Mesenchymal stem cell (in vitro differentiated cells and primary cell): ENCODE measurements at regions not wholly inside any gene's neighbourhood (a gene's known extent, or its start where the extent isn't known, plus 50 kb on each side); places are given as distances from the start of the nearest gene placed in this dataset.

Source experiments
- DNase-seq: peaks from one replicate; pipeline ENCODE4 v3.0.0-alpha.2; 2013
- H2AFZ ChIP-seq: one replicate; pipeline ENCODE4 v1.6.1; 2013; ENCODE audit warnings: low read depth, mild to moderate bottlenecking, control low read depth, inconsistent platforms, low read length, moderate library complexity
- H2AK5ac ChIP-seq: 2 replicates; pipeline ENCODE4 v1.6.1; 2013; ENCODE audit warnings: low read length, moderate library complexity, mild to moderate bottlenecking, inconsistent platforms; ENCODE audit not compliant: severe bottlenecking
- H2BK120ac ChIP-seq: one replicate; pipeline ENCODE4 v1.6.1; 2013; ENCODE audit warnings: low read depth, mild to moderate bottlenecking, inconsistent platforms, low read length, moderate library complexity
- H2BK12ac ChIP-seq, 2 experiments: one replicate each; pipeline ENCODE4 v1.6.1; 2013; ENCODE audit warnings: inconsistent platforms in 2 of 2, low read length in 2 of 2, mild to moderate bottlenecking in 2 of 2, moderate library complexity in 2 of 2, control low read depth in 1 of 2
- H2BK15ac ChIP-seq: one replicate; pipeline ENCODE4 v1.6.1; 2013; ENCODE audit warnings: mild to moderate bottlenecking, low read depth, inconsistent platforms; ENCODE audit not compliant: poor library complexity, severe bottlenecking
- H2BK5ac ChIP-seq: 2 replicates; pipeline ENCODE4 v1.6.1; 2013; ENCODE audit warnings: low read depth, mild to moderate bottlenecking, low read length, control low read depth, inconsistent platforms; ENCODE audit not compliant: poor library complexity, severe bottlenecking
- H3K14ac ChIP-seq, 2 experiments: one replicate each; pipeline ENCODE4 v1.6.1; 2013; ENCODE audit warnings: inconsistent platforms in 2 of 2, low read length in 2 of 2, control low read depth in 1 of 2, mild to moderate bottlenecking in 1 of 2, moderate library complexity in 1 of 2
- H3K18ac ChIP-seq, 2 experiments: one replicate each; pipeline ENCODE4 v1.6.1; 2013; ENCODE audit warnings: inconsistent platforms in 2 of 2, low read length in 2 of 2, control low read depth in 1 of 2, low read depth in 1 of 2, mild to moderate bottlenecking in 1 of 2
- H3K23ac ChIP-seq, 2 experiments: one replicate each; pipeline ENCODE4 v1.6.1; 2013; ENCODE audit warnings: inconsistent platforms in 2 of 2, low read length in 2 of 2, mild to moderate bottlenecking in 2 of 2, moderate library complexity in 2 of 2, control low read depth in 1 of 2
- H3K27ac ChIP-seq: 2 replicates; pipeline ENCODE4 v1.5.1; 2013; ENCODE audit warnings: mild to moderate bottlenecking, moderate library complexity, low read length, control low read depth, inconsistent platforms; ENCODE audit not compliant: poor library complexity, severe bottlenecking
- H3K27me3 ChIP-seq, 2 experiments: 2 replicates each; pipeline versions ENCODE4 v1.6.1 to v1.7.0; 2013; ENCODE audit warnings: low read length in 2 of 2, mild to moderate bottlenecking in 2 of 2, moderate library complexity in 2 of 2, control low read depth in 1 of 2, inconsistent platforms in 1 of 2; ENCODE audit not compliant: control insufficient read depth in 1 of 2, insufficient read depth in 1 of 2
- H3K36me3 ChIP-seq, 2 experiments: 2 replicates each; pipeline versions ENCODE4 v1.6.1 to v1.7.0; 2013; ENCODE audit warnings: low read length in 2 of 2, control low read depth in 1 of 2, inconsistent platforms in 1 of 2, low read depth in 1 of 2, mild to moderate bottlenecking in 1 of 2; ENCODE audit not compliant: insufficient read depth in 2 of 2, control insufficient read depth in 1 of 2
- H3K4ac ChIP-seq, 2 experiments: one replicate each; pipeline ENCODE4 v1.6.1; 2013; ENCODE audit warnings: inconsistent platforms in 2 of 2, low read length in 2 of 2, mild to moderate bottlenecking in 2 of 2, moderate library complexity in 2 of 2, control low read depth in 1 of 2, low read depth in 1 of 2
- H3K4me1 ChIP-seq: 2 replicates; pipeline ENCODE4 v1.6.1; 2013; ENCODE audit warnings: low read depth, low read length, control low read depth; ENCODE audit not compliant: control insufficient read depth, insufficient read depth
- H3K4me2 ChIP-seq: 2 replicates; pipeline ENCODE4 v1.6.1; 2013; ENCODE audit warnings: low read length, mild to moderate bottlenecking, inconsistent platforms; ENCODE audit not compliant: poor library complexity, severe bottlenecking
- H3K4me3 ChIP-seq, 2 experiments: 2 replicates each; pipeline versions ENCODE4 v1.5.1 to v1.7.0; 2013; ENCODE audit warnings: low read length in 2 of 2, mild to moderate bottlenecking in 2 of 2, control low read depth in 1 of 2, low read depth in 1 of 2; ENCODE audit not compliant: insufficient read depth in 1 of 2
- H3K79me1 ChIP-seq: replicated peaks from 2 replicates; pipeline ENCODE4 v1.6.1; 2013; ENCODE audit warnings: mild to moderate bottlenecking, control low read depth, low read length, inconsistent platforms; ENCODE audit not compliant: poor library complexity, severe bottlenecking
- H3K9ac ChIP-seq: 2 replicates; pipeline ENCODE4 v1.7.0; 2013; ENCODE audit warnings: mild to moderate bottlenecking, low read length, moderate library complexity
- H3K9me3 ChIP-seq: 2 replicates; pipeline ENCODE4 v1.7.0; 2013; ENCODE audit warnings: mild to moderate bottlenecking, low read length; ENCODE audit not compliant: control insufficient read depth
- H4K8ac ChIP-seq: one replicate; pipeline ENCODE4 v1.6.1; 2013; ENCODE audit warnings: inconsistent platforms, mild to moderate bottlenecking, low read length, moderate library complexity
- H4K91ac ChIP-seq: one replicate; pipeline ENCODE4 v1.6.1; 2013; ENCODE audit warnings: mild to moderate bottlenecking, low read length, inconsistent platforms
- WGBS: methylation state at CpG from one replicate; pipeline ENCODE4 v1.1.7; 2013; ENCODE audit warnings: mixed read lengths; 5-methylcytosine and 5-hydroxymethylcytosine counted together

DNA sequence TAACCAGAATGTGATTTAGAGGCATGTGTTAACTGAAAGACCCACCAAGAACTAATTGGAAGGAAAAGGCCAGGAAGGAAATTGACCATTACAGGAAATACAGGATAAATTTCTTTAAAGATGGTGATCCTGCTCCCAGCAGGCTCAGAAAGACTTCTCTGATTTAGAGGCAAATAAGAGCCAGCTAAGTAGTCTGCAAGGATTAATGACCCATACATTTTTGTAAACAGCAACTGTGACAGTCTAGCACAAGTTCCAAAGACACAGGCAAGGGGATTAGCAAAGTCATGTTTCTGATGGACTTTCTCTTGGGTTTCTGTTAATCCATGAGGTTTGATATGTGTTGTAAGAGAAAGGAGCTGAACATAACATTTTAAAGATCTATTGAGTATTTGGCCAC, 425.0 kb downstream of the HTR7 start:
- Histone ChIP-seq H4K8ac (no peak overlapping the region), H3K79me1 (no peaks in the 10 kb centered on the region), H2BK12ac (no peak overlapping the region), H3K14ac (no peak overlapping the region), H2AK5ac (no peak overlapping the region), H3K27me3 (no peaks in the 10 kb centered on the region), H3K4me1 (no peaks in the 10 kb centered on the region), H2AFZ (no peak overlapping the region), H3K9ac (no peak overlapping the region), H3K4me3 (no peak overlapping the region), H3K27ac (no peak overlapping the region), H3K4me2 (no peak overlapping the region), H2BK5ac (no peak overlapping the region), H3K18ac (no peak overlapping the region), H4K91ac (no peak overlapping the region), H2BK15ac (no peak overlapping the region), H2BK120ac (no peak overlapping the region), H3K23ac (no peak overlapping the region), H3K36me3 (no peaks in the 10 kb centered on the region), H3K9me3 (no peaks in the 10 kb centered on the region), H3K4ac (no peak overlapping the region)
- no peak for DNase-seq

DNA sequence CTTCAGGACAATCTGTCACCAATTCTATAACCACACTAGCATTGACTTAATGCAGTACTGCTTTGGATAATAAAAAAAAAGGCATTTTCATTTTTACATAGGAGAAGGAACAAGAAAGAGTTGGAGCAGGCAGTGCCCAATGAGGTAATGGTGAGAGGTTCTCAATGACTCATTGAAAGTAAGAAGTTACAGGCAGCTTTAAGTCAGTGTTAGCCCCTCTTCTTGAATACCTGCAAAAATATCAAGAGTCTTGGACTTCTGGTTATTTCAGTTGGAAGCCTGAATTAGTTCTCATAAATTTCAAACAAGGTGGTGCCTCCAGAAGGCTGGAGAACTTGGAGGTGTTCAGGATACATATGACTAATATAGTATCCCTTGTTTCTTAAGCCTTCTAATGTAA, 422.5 kb downstream of the HTR7 start:
- Histone ChIP-seq H3K36me3 (no peaks in the 10 kb centered on the region), H3K27me3 (no peaks in the 10 kb centered on the region), H3K23ac (no peak overlapping the region), H4K91ac (no peak overlapping the region), H2AFZ (no peak overlapping the region), H3K9me3 (no peaks in the 10 kb centered on the region), H2AK5ac (no peak overlapping the region), H3K4me1 (no peaks in the 10 kb centered on the region), H3K14ac (no peak overlapping the region), H3K9ac (no peak overlapping the region), H3K4ac (no peak overlapping the region), H3K27ac (no peak overlapping the region), H2BK5ac (no peak overlapping the region), H3K4me2 (no peak overlapping the region), H2BK15ac (no peak overlapping the region), H3K4me3 (no peak overlapping the region), H2BK12ac (no peak overlapping the region), H4K8ac (no peak overlapping the region), H3K18ac (no peak overlapping the region), H2BK120ac (no peak overlapping the region), H3K79me1 (no peaks in the 10 kb centered on the region)
- no peak for DNase-seq

GRCh38 chr10:90437452-90437851, 420.4 kb downstream of the HTR7 start:
- Histone ChIP-seq H2AK5ac (no peak overlapping the region), H3K4ac (no peak overlapping the region), H3K4me2 (no peak overlapping the region), H3K36me3 (no peaks in the 10 kb centered on the region), H2BK12ac (no peak overlapping the region), H3K9me3 (peaks cover 6% of the 10 kb centered on the region), H4K8ac (no peak overlapping the region), H3K79me1 (no peaks in the 10 kb centered on the region), H3K4me3 (no peak overlapping the region), H2BK15ac (no peak overlapping the region), H2BK5ac (no peak overlapping the region), H2AFZ (no peak overlapping the region), H3K27me3 (no peaks in the 10 kb centered on the region), H3K27ac (no peak overlapping the region), H4K91ac (no peak overlapping the region), H3K18ac (no peak overlapping the region), H3K14ac (no peak overlapping the region), H3K9ac (no peak overlapping the region), H3K4me1 (no peaks in the 10 kb centered on the region), H2BK120ac (no peak overlapping the region), H3K23ac (no peak overlapping the region)
- peak; percentile 29 for DNase-seq
- 67% methylated on average over 1 of the region's 1 CpG for WGBS

GRCh38 chr10:90440870-90441269, 417.0 kb downstream of the HTR7 start:
- Histone ChIP-seq H3K18ac (no peak overlapping the region), H2BK15ac (no peak overlapping the region), H3K4me2 (no peak overlapping the region), H4K91ac (no peak overlapping the region), H3K27ac (no peak overlapping the region), H4K8ac (no peak overlapping the region), H3K27me3 (no peaks in the 10 kb centered on the region), H3K4ac (no peak overlapping the region), H3K79me1 (no peaks in the 10 kb centered on the region), H3K4me1 (no peaks in the 10 kb centered on the region), H2AFZ (no peak overlapping the region), H3K9me3 (peaks cover 25% of the 10 kb centered on the region), H3K36me3 (no peaks in the 10 kb centered on the region), H2AK5ac (no peak overlapping the region), H2BK5ac (no peak overlapping the region), H3K9ac (no peak overlapping the region), H3K14ac (peak overlapping the region in 1 of 2 experiments; percentile 8), H3K4me3 (no peak overlapping the region), H2BK12ac (no peak overlapping the region), H3K23ac (no peak overlapping the region), H2BK120ac (no peak overlapping the region)
- 96% methylated on average over 2 of the region's 2 CpGs for whole genome bisulfite sequencing
- DNase-seq: no peak
